Neural crest cell (in vitro differentiated cells): ENCODE measurements at regions not wholly inside any gene's neighbourhood (a gene's known extent, or its start where the extent isn't known, plus 50 kb on each side); places are given as distances from the start of the nearest gene placed in this dataset.

Experiments
- DNase-seq: peaks from one replicate; pipeline ENCODE4 v3.0.0; 2021; ENCODE audit warnings: low read depth, mixed read lengths, low spot score
- H3K27ac Mint-ChIP-seq: one replicate; pipeline ENCODE4 v1.8.0; 2021; ENCODE audit warnings: mild to moderate bottlenecking, mixed read lengths; ENCODE audit not compliant: unreplicated experiment
- H3K27me3 Mint-ChIP-seq: 2 replicates; pipeline ENCODE4 v1.8.0; 2021; ENCODE audit warnings: low read depth, mild to moderate bottlenecking, mixed read lengths
- H3K36me3 Mint-ChIP-seq: 2 replicates; pipeline ENCODE4 v1.8.0; 2021; ENCODE audit warnings: low read depth, mild to moderate bottlenecking, mixed read lengths
- H3K4me1 Mint-ChIP-seq: 2 replicates; pipeline ENCODE4 v1.8.0; 2021; ENCODE audit warnings: mixed read lengths
- H3K4me3 Mint-ChIP-seq: one replicate; pipeline ENCODE4 v1.8.0; 2021; ENCODE audit warnings: mild to moderate bottlenecking, mixed read lengths
- H3K9me3 Mint-ChIP-seq: 2 replicates; pipeline ENCODE4 v1.8.0; 2021; ENCODE audit warnings: mixed read lengths
- TF ChIP-seq, protein P1 (sequence below): fragments of 200-600 bp; sonication (generic); conservative IDR thresholded peaks from 2 replicates; pipeline ENCODE4 v1.5.0; 2021; ENCODE audit warnings: antibody characterized with exemption, mild to moderate bottlenecking

DNA sequence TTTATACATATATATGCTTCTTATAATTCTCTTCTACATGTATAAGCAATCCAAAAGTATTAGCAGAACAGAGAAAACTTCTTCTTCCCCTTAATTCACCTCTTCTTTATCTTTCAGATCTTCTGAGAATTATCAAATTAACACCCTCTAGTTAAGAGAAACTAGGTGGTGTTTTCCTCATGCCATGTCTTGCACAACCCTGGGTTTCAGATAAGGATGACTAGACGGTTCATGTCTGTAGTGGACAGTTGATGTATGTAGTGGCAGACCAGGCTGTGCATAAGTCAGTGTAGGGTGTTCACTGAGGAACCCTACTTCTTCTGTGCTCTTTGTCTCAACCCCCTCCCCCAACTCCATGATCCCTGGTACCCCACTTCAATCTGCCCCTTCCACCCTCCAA, 187.3 kb downstream of the SAMD5 start:
- Mint-ChIP-seq H3K36me3 (no peaks in the 10 kb centered on the region), H3K4me3 (no peak overlapping the region)
- no peak for DNase-seq

DNA sequence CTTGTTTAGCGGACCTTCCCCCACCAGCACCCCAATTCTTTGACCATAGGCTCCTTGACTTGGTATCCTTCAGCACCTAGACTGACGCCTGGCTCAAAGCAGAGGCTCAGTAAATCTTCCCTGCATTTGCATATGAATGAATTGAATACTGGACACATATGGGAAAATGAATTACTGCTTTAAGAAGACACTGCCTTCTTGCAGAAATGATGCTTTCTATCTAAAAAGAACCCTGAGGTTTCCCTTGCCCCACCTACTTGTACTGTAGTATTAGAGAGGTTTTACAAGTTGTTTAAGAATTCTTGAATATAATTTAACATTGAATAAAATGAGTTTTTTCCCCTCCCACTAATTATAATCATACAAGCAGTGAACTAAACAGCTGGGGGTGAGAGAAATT, 190.7 kb downstream of the SAMD5 start:
- H3K36me3 Mint-ChIP-seq: no peaks in the 10 kb centered on the region
- no peak for DNase-seq
- TF ChIP-seq, protein P1, sequence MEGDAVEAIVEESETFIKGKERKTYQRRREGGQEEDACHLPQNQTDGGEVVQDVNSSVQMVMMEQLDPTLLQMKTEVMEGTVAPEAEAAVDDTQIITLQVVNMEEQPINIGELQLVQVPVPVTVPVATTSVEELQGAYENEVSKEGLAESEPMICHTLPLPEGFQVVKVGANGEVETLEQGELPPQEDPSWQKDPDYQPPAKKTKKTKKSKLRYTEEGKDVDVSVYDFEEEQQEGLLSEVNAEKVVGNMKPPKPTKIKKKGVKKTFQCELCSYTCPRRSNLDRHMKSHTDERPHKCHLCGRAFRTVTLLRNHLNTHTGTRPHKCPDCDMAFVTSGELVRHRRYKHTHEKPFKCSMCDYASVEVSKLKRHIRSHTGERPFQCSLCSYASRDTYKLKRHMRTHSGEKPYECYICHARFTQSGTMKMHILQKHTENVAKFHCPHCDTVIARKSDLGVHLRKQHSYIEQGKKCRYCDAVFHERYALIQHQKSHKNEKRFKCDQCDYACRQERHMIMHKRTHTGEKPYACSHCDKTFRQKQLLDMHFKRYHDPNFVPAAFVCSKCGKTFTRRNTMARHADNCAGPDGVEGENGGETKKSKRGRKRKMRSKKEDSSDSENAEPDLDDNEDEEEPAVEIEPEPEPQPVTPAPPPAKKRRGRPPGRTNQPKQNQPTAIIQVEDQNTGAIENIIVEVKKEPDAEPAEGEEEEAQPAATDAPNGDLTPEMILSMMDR: no peak
- H3K27me3 Mint-ChIP-seq: no peaks in the 10 kb centered on the region
- H3K4me1 Mint-ChIP-seq: no peaks in the 10 kb centered on the region
- no peak overlapping the region for H3K4me3 Mint-ChIP-seq
- no peak overlapping the region for H3K27ac Mint-ChIP-seq
- no peaks in the 10 kb centered on the region for H3K9me3 Mint-ChIP-seq

More for the DNA sequence above, 187.3 kb downstream of the SAMD5 start:
- H3K27ac Mint-ChIP-seq: no peak overlapping the region
- H3K27me3 Mint-ChIP-seq: no peaks in the 10 kb centered on the region
- TF ChIP-seq, protein P1: no peak
- peaks cover 6% of the 10 kb centered on the region for H3K4me1 Mint-ChIP-seq
- no peaks in the 10 kb centered on the region for H3K9me3 Mint-ChIP-seq

DNA sequence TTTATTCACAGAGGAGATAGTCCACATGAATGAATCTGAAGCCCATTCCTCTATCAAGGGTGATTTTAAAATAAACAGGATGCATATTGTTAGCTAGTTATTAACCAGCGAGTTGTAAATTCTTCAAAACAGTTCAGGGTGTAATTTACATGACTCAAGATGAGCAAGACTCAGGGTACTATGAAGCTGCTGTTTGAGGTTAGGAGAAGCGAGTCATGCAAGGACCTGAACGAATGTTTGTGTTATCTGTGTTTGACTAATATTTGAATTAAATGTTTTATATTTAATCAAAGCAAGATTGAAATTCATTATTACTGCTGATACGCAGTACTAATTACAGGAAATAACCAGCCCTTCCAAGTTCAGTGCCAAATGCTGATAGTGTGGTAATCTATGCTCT, 191.1 kb downstream of the SAMD5 start:
- no peak overlapping the region for H3K4me3 Mint-ChIP-seq
- H3K27ac Mint-ChIP-seq: no peak overlapping the region
- no peaks in the 10 kb centered on the region for H3K9me3 Mint-ChIP-seq
- H3K36me3 Mint-ChIP-seq: no peaks in the 10 kb centered on the region
- H3K4me1 Mint-ChIP-seq: no peaks in the 10 kb centered on the region
- no peaks in the 10 kb centered on the region for H3K27me3 Mint-ChIP-seq
- no peak for DNase-seq
- TF ChIP-seq, protein P1: no peak

DNA sequence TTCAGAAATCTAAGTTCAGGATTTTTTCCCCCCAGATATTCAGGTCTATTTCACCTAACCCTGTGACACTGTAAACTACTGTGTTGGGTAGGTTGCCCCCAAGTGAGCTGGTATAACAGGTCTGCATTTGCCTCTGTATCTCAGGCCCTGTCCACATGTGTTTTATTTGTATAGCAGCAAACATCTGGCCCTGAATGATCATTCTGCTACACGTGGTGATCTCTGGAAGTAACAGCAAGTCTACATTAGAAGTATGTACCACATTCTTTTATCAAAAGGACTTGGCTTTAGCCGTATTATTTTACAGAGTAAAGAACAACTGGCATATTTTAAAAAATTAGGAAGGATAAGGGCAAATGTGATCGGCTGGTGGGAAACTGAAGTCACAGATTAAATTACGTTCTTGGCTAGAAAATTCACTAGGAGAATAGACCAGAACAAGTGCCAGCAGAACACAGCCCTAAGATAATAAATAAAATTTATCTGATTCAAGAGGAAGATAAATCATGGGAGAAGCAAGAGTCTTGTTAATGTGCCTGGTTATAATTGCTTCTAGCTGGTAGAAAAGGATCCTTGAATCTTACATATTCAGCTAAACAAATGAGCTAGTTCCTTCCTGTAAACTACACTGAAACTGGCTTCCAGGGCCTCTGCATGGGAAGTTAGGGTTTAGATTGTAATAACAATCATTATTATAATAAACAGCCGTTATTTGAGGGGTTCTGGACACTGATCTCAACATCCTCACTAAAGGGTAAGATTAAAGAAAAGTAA, 192.1 kb downstream of the SAMD5 start:
- Mint-ChIP-seq H3K4me1 (no peaks in the 10 kb centered on the region), H3K9me3 (no peaks in the 10 kb centered on the region), H3K27ac (no peak overlapping the region), H3K4me3 (no peak overlapping the region), H3K36me3 (no peaks in the 10 kb centered on the region), H3K27me3 (no peaks in the 10 kb centered on the region)
- no peak for DNase-seq
- TF ChIP-seq, protein P1: no peak

DNA sequence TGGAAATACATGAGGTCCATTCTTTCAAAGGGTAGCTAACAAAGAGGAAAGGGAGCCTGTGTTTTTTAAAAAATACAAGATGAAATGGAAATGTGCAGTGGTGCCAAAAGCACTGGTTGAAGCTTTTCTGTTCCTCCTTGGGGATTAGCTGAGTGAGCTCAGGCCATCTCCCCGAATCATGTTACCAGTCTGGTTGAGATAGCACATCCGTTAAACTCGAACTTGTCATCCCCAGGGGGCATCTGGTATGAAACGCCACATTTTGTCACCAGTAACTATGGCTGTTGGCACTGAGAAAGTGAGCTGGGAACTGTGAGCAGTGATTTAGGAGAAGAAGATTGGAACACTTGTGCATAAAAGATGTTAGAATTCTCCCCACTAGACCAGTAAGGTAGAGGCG, 196.2 kb downstream of the SAMD5 start:
- H3K4me3 Mint-ChIP-seq: no peak overlapping the region
- no peak overlapping the region for H3K27ac Mint-ChIP-seq
- H3K36me3 Mint-ChIP-seq: no peaks in the 10 kb centered on the region
- H3K27me3 Mint-ChIP-seq: no peaks in the 10 kb centered on the region
- no peaks in the 10 kb centered on the region for H3K9me3 Mint-ChIP-seq
- H3K4me1 Mint-ChIP-seq: no peaks in the 10 kb centered on the region
- TF ChIP-seq, protein P1: no peak
- DNase-seq: no peak
